GM12878 (cell line): ENCODE measurements at regions not wholly inside any gene's neighbourhood (a gene's known extent, or its start where the extent isn't known, plus 50 kb on each side); places are given as distances from the start of the nearest gene placed in this dataset.
"Not testable (repeated sequence)": the region's sequence is repeated elsewhere in the genome, so short reads cannot be mapped to it uniquely, and the experiment has no call there.

Experiments used
- CEBPB ChIP-seq, 2 experiments: fragments of 150-350 bp in 1 of 2; IDR thresholded peaks; 2 replicates each; pipeline ENCODE4 v1.6.1; 2012 to 2014; ENCODE audit warnings: low read depth in 2 of 2, low read length in 2 of 2, borderline replicate concordance in 1 of 2, inconsistent platforms in 1 of 2
- EP300 ChIP-seq, 2 experiments: fragments of 150-350 bp in 1 of 2; IDR thresholded peaks; 2 replicates each; pipeline ENCODE4 v1.6.1; 2011 to 2012; ENCODE audit warnings: low read depth in 2 of 2, low read length in 2 of 2, borderline replicate concordance in 1 of 2, improper control_type of control experiment in 1 of 2, inconsistent platforms in 1 of 2; ENCODE audit not compliant: control insufficient read depth in 1 of 2
- EZH2 ChIP-seq: IDR thresholded peaks from 2 replicates; pipeline ENCODE4 v1.6.1; 2012; ENCODE audit warnings: low read depth, mild to moderate bottlenecking, control low read depth, inconsistent platforms, low read length, borderline replicate concordance; ENCODE audit not compliant: control insufficient read depth
- POLR2AphosphoS5 ChIP-seq: IDR thresholded peaks from 2 replicates; pipeline ENCODE4 v1.6.1; 2011; ENCODE audit warnings: mild to moderate bottlenecking, low read length, inconsistent platforms
- TF ChIP-seq, protein P1 (sequence below): IDR thresholded peaks from 2 replicates; pipeline ENCODE4 v1.6.1; 2011; ENCODE audit warnings: low read depth, low read length, improper control_type of control experiment, borderline replicate concordance
- TF ChIP-seq, protein P2 (sequence below): IDR thresholded peaks from 2 replicates; pipeline ENCODE4 v1.6.1; 2011; ENCODE audit warnings: low read depth, mild to moderate bottlenecking, low read length, moderate library complexity, borderline replicate concordance; ENCODE audit errors: extremely low read depth
- TF ChIP-seq, protein P3 (sequence below): fragments of 450-650 bp; formaldehyde crosslinking; IDR thresholded peaks from 2 replicates; pipeline ENCODE4 v1.4.0; 2022; ENCODE audit warnings: mild to moderate bottlenecking, moderate library complexity

DNA sequence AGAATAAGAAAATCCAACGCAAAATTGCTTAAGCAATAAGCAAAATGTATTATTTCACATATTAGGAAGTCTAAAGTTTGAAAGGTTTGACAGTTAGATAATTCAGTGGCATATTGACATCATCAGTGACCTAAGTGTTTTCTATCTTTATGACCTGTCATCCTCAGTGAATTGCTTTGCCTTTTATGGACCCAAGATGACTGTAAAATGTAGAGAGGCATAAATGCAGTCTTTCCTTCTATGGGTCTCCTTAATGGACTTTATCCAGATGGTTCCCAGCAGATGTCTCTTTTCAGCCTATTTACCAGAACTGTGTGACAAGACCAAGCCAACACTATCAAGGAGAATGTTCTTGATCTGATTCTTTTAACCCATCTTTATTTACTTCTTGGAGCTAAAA lies 192.9 kb downstream of the SPDYE17 start:
- TF ChIP-seq, protein P1, sequence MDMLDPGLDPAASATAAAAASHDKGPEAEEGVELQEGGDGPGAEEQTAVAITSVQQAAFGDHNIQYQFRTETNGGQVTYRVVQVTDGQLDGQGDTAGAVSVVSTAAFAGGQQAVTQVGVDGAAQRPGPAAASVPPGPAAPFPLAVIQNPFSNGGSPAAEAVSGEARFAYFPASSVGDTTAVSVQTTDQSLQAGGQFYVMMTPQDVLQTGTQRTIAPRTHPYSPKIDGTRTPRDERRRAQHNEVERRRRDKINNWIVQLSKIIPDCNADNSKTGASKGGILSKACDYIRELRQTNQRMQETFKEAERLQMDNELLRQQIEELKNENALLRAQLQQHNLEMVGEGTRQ = not testable (repeated sequence)
- TF ChIP-seq EP300 (IDR thresholded peaks at IDR 0.05; ENCODE audit: borderline replicate concordance in 1 of 2, control insufficient read depth in 1 of 2, low read depth in 2 of 2, low read length in 2 of 2); POLR2AphosphoS5; EZH2; CEBPB (IDR thresholded peaks at IDR 0.05; ENCODE audit: borderline replicate concordance in 1 of 2, low read depth in 2 of 2, low read length in 2 of 2): not testable (repeated sequence)
- TF ChIP-seq, protein P2, sequence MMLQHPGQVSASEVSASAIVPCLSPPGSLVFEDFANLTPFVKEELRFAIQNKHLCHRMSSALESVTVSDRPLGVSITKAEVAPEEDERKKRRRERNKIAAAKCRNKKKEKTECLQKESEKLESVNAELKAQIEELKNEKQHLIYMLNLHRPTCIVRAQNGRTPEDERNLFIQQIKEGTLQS = not testable (repeated sequence)
- TF ChIP-seq, protein P3, sequence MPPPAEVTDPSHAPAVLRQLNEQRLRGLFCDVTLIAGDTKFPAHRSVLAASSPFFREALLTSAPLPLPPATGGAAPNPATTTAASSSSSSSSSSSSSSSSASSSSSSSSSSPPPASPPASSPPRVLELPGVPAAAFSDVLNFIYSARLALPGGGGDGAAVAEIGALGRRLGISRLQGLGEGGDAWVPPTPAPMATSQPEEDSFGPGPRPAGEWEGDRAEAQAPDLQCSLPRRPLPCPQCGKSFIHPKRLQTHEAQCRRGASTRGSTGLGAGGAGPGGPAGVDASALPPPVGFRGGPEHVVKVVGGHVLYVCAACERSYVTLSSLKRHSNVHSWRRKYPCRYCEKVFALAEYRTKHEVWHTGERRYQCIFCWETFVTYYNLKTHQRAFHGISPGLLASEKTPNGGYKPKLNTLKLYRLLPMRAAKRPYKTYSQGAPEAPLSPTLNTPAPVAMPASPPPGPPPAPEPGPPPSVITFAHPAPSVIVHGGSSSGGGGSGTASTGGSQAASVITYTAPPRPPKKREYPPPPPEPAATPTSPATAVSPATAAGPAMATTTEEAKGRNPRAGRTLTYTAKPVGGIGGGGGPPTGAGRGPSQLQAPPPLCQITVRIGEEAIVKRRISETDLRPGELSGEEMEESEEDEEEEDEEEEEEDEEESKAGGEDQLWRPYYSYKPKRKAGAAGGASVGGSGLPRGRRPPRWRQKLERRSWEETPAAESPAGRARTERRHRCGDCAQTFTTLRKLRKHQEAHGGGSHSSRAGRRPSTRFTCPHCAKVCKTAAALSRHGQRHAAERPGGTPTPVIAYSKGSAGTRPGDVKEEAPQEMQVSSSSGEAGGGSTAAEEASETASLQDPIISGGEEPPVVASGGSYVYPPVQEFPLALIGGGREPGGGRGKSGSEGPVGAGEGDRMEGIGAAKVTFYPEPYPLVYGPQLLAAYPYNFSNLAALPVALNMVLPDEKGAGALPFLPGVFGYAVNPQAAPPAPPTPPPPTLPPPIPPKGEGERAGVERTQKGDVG = not testable (repeated sequence)
